ENCODE measurements at regions not wholly inside any gene's neighbourhood (a gene's known extent, or its start where the extent isn't known, plus 50 kb on each side); places are given as distances from the start of the nearest gene placed in this dataset.

GRCh38 chr11:80993536-80993935, 1552.7 kb upstream of the TENM4 start:
- Histone ChIP-seq H3K79me2 (ENCODE audit: control insufficient read depth, insufficient read depth, low read length) (no peaks in the 10 kb centered on the region), H3K9ac (replicated peaks; ENCODE audit: extremely low read depth, insufficient read depth, low read length) (no peak overlapping the region), H3K9me3 (replicated peaks; ENCODE audit: control insufficient read depth, insufficient read depth, low read length) (no peaks in the 10 kb centered on the region), H3K27me3 (ENCODE audit: control insufficient read depth in 2 of 2, insufficient read depth in 2 of 2, low read length in 2 of 2) (no peaks in the 10 kb centered on the region), H3K4me1 (ENCODE audit: control insufficient read depth, extremely low read depth, insufficient read depth, low read length) (no peaks in the 10 kb centered on the region), H3K9me1 (replicated peaks; ENCODE audit: control insufficient read depth, extremely low read depth, insufficient read depth, low read length) (no peaks in the 10 kb centered on the region), H2AFZ (ENCODE audit: low read depth, low read length) (no peak overlapping the region), H3K27ac (ENCODE audit: insufficient read depth, low read depth, low read length) (no peak overlapping the region), H3K4me3 (replicated peaks in 1 of 3; ENCODE audit: insufficient read depth in 1 of 3, low read depth in 1 of 3, low read length in 3 of 3) (no peak overlapping the region), H3K4me2 (ENCODE audit: insufficient read depth, low read length) (no peak overlapping the region), H3K36me3 (ENCODE audit: control insufficient read depth in 2 of 2, extremely low read depth in 1 of 2, insufficient read depth in 2 of 2, low read length in 2 of 2) (no peaks in the 10 kb centered on the region), H4K20me1 (replicated peaks; ENCODE audit: control insufficient read depth, extremely low read depth, insufficient read depth, low read length) (no peaks in the 10 kb centered on the region)
- intact Hi-C loops (cut with micrococcal nuclease) (no loop called here), dilution Hi-C loops (cut with MboI; ENCODE audit: extremely low pct_ligation_motif_present, low sequenced_read_pairs) (no loop called here)
- DNase-seq (ENCODE audit: low read depth, low spot score) (no peak), FAIRE-seq (no peak)
- BruUV-seq (replicated peaks): no TSS peak
- CTCF ChIA-PET: no interaction called here
- POLR2A ChIA-PET: no interaction called here
- TF ChIP-seq POLR2A (IDR thresholded peaks at IDR 0.05; ENCODE audit: low read depth, low read length): no peak
- no peak for TF ChIP-seq GATA2 (IDR thresholded peaks at IDR 0.05; ENCODE audit: insufficient read depth, insufficient read length, low read depth, low read length)
- TF ChIP-seq EZH2 (IDR thresholded peaks at IDR 0.05; ENCODE audit: borderline replicate concordance, low read depth, low read length, severe bottlenecking): no peak
- no peak for TF ChIP-seq MAX (IDR thresholded peaks at IDR 0.05; ENCODE audit: insufficient read depth, insufficient read length)
- no peak for TF ChIP-seq FOS (IDR thresholded peaks at IDR 0.05; ENCODE audit: borderline replicate concordance, insufficient read depth, low read length)
- no peak for TF ChIP-seq JUN (IDR thresholded peaks at IDR 0.05; ENCODE audit: borderline replicate concordance, insufficient read depth, insufficient read length, low read depth)
- TF ChIP-seq POLR2AphosphoS5 (IDR thresholded peaks at IDR 0.05; ENCODE audit: insufficient read depth, low read depth, low read length): no peak
- no peak for TF ChIP-seq CTCF (IDR thresholded peaks at IDR 0.05; ENCODE audit: extremely low read depth in 1 of 2, insufficient read depth in 1 of 2, low read depth in 1 of 2, low read length in 2 of 2)
- no peak for TF ChIP-seq MYC (IDR thresholded peaks at IDR 0.05; ENCODE audit: low read depth, low read length)
